ENCODE measurements at regions not wholly inside any gene's neighbourhood (a gene's known extent, or its start where the extent isn't known, plus 50 kb on each side); places are given as distances from the start of the nearest gene placed in this dataset.

- Histone ChIP-seq H2AFZ (ENCODE audit: control insufficient read depth, low read depth, low read length) (no peak overlapping the region), H3K4me3 (no peak overlapping the region), H3K4me1 (ENCODE audit: control insufficient read depth, insufficient read depth, low read length) (no peaks in the 10 kb centered on the region), H3K9me3 (replicated peaks; ENCODE audit: control insufficient read depth, insufficient read depth, low read length) (no peaks in the 10 kb centered on the region), H3K9ac (ENCODE audit: control insufficient read depth, insufficient read depth, low read length) (no peak overlapping the region), H3K4me2 (ENCODE audit: control insufficient read depth, insufficient read depth) (no peak overlapping the region), H3K27ac (ENCODE audit: control insufficient read depth, insufficient read depth) (no peak overlapping the region), H3K79me2 (ENCODE audit: control insufficient read depth, insufficient read depth, low read length) (no peaks in the 10 kb centered on the region), H3K36me3 (ENCODE audit: control insufficient read depth in 2 of 2, insufficient read depth in 2 of 2, low read length in 1 of 2) (no peaks in the 10 kb centered on the region), H4K20me1 (ENCODE audit: control insufficient read depth, insufficient read depth) (no peaks in the 10 kb centered on the region), H3K27me3 (replicated peaks in 1 of 2; ENCODE audit: control insufficient read depth in 2 of 2, insufficient read depth in 2 of 2, low read length in 1 of 2) (no peaks in the 10 kb centered on the region; a peak in 1 of 4 replicates)
- no peak for DNase-seq (ENCODE audit: low read depth, low spot score)
- intact Hi-C loops (cut with micrococcal nuclease; ENCODE audit: unreplicated experiment) (no loop called here), in situ Hi-C loops (cut with MboI) (no loop called here)
- CTCF ChIA-PET, result no interaction called here
- POLR2A ChIA-PET, result no interaction called here
- 92% methylated on average over 2 of the region's 2 CpGs for WGBS (ENCODE audit: insufficient coverage, insufficient replicate concordance, low lambda C conversion rate, missing lambda C conversion rate)
- SMC1A ChIA-PET (ENCODE audit: uncharacterized antibody, unreplicated experiment), result interaction anchor here (0.7 to 0.8 kb wide), 2 partner anchors 11 kb away, joined by 3 to 4 read pairs; no protein-coding TSS in a partner anchor
- ATAC-seq, result no peak
- RAD21 ChIA-PET (ENCODE audit: unreplicated experiment), result no interaction called here
- TF ChIP-seq REST (IDR thresholded peaks at IDR 0.05; ENCODE audit: low read depth, low read length) (no peak), CREB1 (IDR thresholded peaks at IDR 0.05; ENCODE audit: low read depth) (no peak), PML (IDR thresholded peaks at IDR 0.05; ENCODE audit: low read length) (no peak), ELK1 (IDR thresholded peaks at IDR 0.05; ENCODE audit: low read depth, low read length) (no peak), ZNF217 (IDR thresholded peaks at IDR 0.05) (no peak), CUX1 (IDR thresholded peaks at IDR 0.05; ENCODE audit: insufficient replicate concordance, low read depth, low read length) (no peak)
- FAIRE-seq, result no peak
- no TSS peak for BruUV-seq (replicated peaks)
These were observed 131.2 kb downstream of the CD47 start for GRCh38 chr3:107959550-107960154.

Data from GM12878 (cell line).